ENCODE measurements at regions not wholly inside any gene's neighbourhood (a gene's known extent, or its start where the extent isn't known, plus 50 kb on each side); places are given as distances from the start of the nearest gene placed in this dataset.

- no peak for TF ChIP-seq Cebpa-rat (IDR thresholded peaks at IDR 0.05)
Observed at GRCh38 chr3:113094337-113095221, 103.8 kb downstream of the GTPBP8 start.

DNA sequence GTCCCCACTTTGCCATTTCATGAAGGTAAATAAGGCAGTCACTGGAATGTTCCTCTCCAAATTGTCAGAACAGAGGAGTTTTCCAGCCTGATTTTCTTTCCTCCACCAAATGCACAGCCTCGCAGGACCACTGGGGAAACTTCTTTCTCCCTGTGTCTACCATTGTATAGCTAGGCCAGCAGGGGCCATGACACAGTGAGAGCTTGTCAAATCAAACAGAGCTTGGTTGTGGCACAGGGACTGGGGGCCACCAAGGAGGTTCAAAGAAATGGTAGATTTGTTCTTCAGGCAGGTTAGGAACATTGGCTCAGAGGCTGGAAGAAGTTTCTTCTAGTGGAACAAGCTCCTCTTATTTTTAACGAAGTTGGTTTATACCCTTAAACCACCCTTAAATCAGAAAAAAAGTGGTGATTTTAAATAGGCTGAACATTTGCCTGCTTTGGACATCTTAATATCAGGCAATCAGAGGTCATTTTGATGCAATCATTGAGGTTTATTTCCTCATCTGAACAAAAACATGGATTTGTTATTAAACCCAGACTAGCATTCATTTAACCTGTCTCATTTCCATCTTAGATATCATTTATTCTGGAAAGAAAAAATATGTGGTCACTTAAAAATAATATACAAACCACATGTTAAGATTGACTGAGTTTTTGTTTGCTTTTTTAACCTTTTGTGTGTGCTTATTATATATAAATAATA is 105.6 kb downstream of the GTPBP8 start:
- Histone ChIP-seq H3K4me3 (no peak overlapping the region), H4K20me1 (no peaks in the 10 kb centered on the region), H3K9ac (no peak overlapping the region), H3K9me3 (no peaks in the 10 kb centered on the region; the same call in 1 of the 2 replicates), H3K27me3 (no peaks in the 10 kb centered on the region), H3K4me2 (no peak overlapping the region), H3K36me3 (no peaks in the 10 kb centered on the region), H3K4me1 (no peaks in the 10 kb centered on the region), H3K27ac (no peak overlapping the region)
- no peak for TF ChIP-seq Cebpa-rat (IDR thresholded peaks at IDR 0.05)

More at GRCh38 chr3:113094337-113095221, 103.8 kb downstream of the GTPBP8 start:
- H3K4me1 ChIP-seq: no peaks in the 10 kb centered on the region
- no peaks in the 10 kb centered on the region; the same call in 1 of the 2 replicates for H3K9me3 ChIP-seq
- no peak overlapping the region for H3K4me2 ChIP-seq
- no peak overlapping the region for H3K4me3 ChIP-seq
- H3K27ac ChIP-seq: no peak overlapping the region
- H3K27me3 ChIP-seq: no peaks in the 10 kb centered on the region
- H3K36me3 ChIP-seq: no peaks in the 10 kb centered on the region
- H4K20me1 ChIP-seq: no peaks in the 10 kb centered on the region
- H3K9ac ChIP-seq: no peak overlapping the region

DNA sequence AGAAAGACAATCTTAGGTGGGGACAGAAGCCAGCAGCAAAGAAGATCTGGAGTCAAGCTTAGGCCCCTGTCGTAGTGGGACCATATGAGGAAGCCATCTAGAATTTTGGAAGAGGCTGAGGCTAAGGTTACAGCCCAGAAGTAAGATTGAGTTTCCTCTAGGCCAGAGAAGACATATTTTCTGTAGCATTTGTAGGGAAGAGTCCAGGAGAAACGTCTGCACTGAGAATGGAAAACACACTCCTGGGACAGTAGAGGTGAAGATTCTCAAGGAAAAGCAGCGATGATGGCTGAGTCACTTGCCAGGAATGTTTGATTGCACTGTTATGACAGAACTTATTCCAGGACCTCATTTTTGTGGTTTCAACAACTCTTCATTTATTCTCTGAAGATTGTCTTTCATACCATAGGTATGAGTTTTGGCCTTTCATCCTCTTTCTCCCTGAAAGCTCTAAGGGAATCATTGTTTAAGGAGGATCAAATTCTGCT is 107.2 kb downstream of the GTPBP8 start:
- H3K27ac ChIP-seq: no peak overlapping the region
- no peaks in the 10 kb centered on the region for H4K20me1 ChIP-seq
- no peak overlapping the region for H3K4me2 ChIP-seq

GRCh38 chr3:113100063-113100462 is 109.3 kb downstream of the GTPBP8 start:
- H3K9me3 ChIP-seq: no peaks in the 10 kb centered on the region; the same call in 1 of the 2 replicates
- no peak overlapping the region for H3K27ac ChIP-seq
- no peaks in the 10 kb centered on the region for H3K36me3 ChIP-seq
- H3K4me1 ChIP-seq: no peaks in the 10 kb centered on the region
- no peaks in the 10 kb centered on the region for H4K20me1 ChIP-seq
- TF ChIP-seq Cebpa-rat (IDR thresholded peaks at IDR 0.05): no peak
- no peak overlapping the region for H3K9ac ChIP-seq
- no peak overlapping the region for H3K4me3 ChIP-seq
- H3K4me2 ChIP-seq: no peak overlapping the region
- no peaks in the 10 kb centered on the region for H3K27me3 ChIP-seq

More for the DNA sequence above, 107.2 kb downstream of the GTPBP8 start:
- Histone ChIP-seq H3K27me3 (no peaks in the 10 kb centered on the region), H3K4me1 (no peaks in the 10 kb centered on the region), H3K9me3 (no peaks in the 10 kb centered on the region; the same call in 1 of the 2 replicates), H3K4me3 (no peak overlapping the region), H3K36me3 (no peaks in the 10 kb centered on the region), H3K9ac (no peak overlapping the region)
- no peak for TF ChIP-seq Cebpa-rat (IDR thresholded peaks at IDR 0.05)

GRCh38 chr3:113103588-113103987 is 107.8 kb upstream of the BOC start:
- no peaks in the 10 kb centered on the region for H3K36me3 ChIP-seq
- no peak overlapping the region for H3K4me3 ChIP-seq
- no peak overlapping the region for H3K27ac ChIP-seq
- no peaks in the 10 kb centered on the region for H4K20me1 ChIP-seq
- no peak for TF ChIP-seq Cebpa-rat (IDR thresholded peaks at IDR 0.05)
- H3K4me1 ChIP-seq: no peaks in the 10 kb centered on the region
- H3K9me3 ChIP-seq: no peaks in the 10 kb centered on the region; the same call in 1 of the 2 replicates
- no peaks in the 10 kb centered on the region for H3K27me3 ChIP-seq
- H3K9ac ChIP-seq: no peak overlapping the region
- H3K4me2 ChIP-seq: no peak overlapping the region

DNA sequence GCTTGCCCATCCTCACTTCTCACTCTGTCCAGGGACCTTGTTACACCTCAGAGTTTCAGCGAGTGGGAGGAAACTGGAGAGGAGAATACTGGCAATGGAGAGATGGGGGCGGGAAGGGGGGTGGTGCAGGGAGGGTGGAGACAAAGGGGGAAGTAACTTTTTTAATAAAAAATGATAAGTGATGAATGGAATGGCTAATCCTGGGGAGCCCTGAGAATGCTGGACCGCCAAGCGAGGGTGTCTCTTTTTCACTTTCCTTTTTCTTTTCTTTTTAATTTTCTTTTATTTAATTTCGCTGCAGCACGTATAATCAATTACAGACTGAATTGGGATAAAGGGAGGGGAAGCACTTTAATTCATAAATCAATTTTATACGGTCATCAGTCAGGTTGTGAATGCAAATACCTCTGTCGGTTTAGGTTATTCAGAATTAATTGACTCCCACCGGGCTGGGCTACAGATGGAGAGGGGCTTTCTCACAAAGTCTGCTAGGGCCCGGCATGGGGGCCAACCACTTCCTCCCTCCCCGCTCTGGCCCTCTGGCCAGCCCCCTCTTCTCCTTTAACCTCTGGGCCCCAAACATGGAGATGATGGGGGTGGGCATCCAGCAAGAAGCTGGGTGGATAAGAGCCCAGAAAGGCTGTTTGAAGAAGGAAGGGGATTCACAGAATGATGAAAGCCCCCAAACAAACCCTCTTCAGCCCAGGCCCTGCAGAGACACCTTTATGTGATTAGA is 106.8 kb upstream of the BOC start:
- Histone ChIP-seq H3K27ac (no peak overlapping the region), H3K9me3 (no peaks in the 10 kb centered on the region; the same call in 1 of the 2 replicates), H3K4me1 (no peaks in the 10 kb centered on the region), H3K4me3 (no peak overlapping the region), H4K20me1 (no peaks in the 10 kb centered on the region), H3K27me3 (no peaks in the 10 kb centered on the region), H3K9ac (no peak overlapping the region), H3K36me3 (no peaks in the 10 kb centered on the region), H3K4me2 (no peak overlapping the region)
- no peak for TF ChIP-seq Cebpa-rat (IDR thresholded peaks at IDR 0.05)

GRCh38 chr3:113105093-113105449 is 106.3 kb upstream of the BOC start:
- no peaks in the 10 kb centered on the region for H3K9me3 ChIP-seq
- H4K20me1 ChIP-seq: no peaks in the 10 kb centered on the region
- H3K36me3 ChIP-seq: no peaks in the 10 kb centered on the region
- TF ChIP-seq Cebpa-rat (IDR thresholded peaks at IDR 0.05): no peak
- no peak overlapping the region for H3K9ac ChIP-seq
- no peaks in the 10 kb centered on the region for H3K4me1 ChIP-seq
- H3K4me3 ChIP-seq: no peak overlapping the region
- H3K27me3 ChIP-seq: no peaks in the 10 kb centered on the region
- H3K27ac ChIP-seq: no peak overlapping the region
- H3K4me2 ChIP-seq: no peak overlapping the region

- Histone ChIP-seq H3K27ac (no peak overlapping the region), H3K4me2 (no peak overlapping the region; the same call in 1 of the 2 replicates)
Observed at GRCh38 chr3:113105966-113106660, 105.2 kb upstream of the BOC start.

GRCh38 chr3:113110267-113110666 is 101.1 kb upstream of the BOC start:
- H3K9me3 ChIP-seq: no peaks in the 10 kb centered on the region
- no peak overlapping the region for H3K27ac ChIP-seq
- H4K20me1 ChIP-seq: no peaks in the 10 kb centered on the region
- H3K4me2 ChIP-seq: no peak overlapping the region
- no peaks in the 10 kb centered on the region for H3K36me3 ChIP-seq
- no peak for TF ChIP-seq Cebpa-rat (IDR thresholded peaks at IDR 0.05)
- no peak overlapping the region for H3K9ac ChIP-seq
- no peaks in the 10 kb centered on the region for H3K27me3 ChIP-seq
- H3K4me3 ChIP-seq: no peak overlapping the region
- no peaks in the 10 kb centered on the region for H3K4me1 ChIP-seq

More at GRCh38 chr3:113105966-113106660, 105.2 kb upstream of the BOC start:
- H3K4me3 ChIP-seq: no peak overlapping the region
- no peaks in the 10 kb centered on the region for H4K20me1 ChIP-seq
- no peak overlapping the region for H3K9ac ChIP-seq
- TF ChIP-seq Cebpa-rat (IDR thresholded peaks at IDR 0.05): no peak
- no peaks in the 10 kb centered on the region for H3K27me3 ChIP-seq
- H3K36me3 ChIP-seq: no peaks in the 10 kb centered on the region
- H3K9me3 ChIP-seq: no peaks in the 10 kb centered on the region
- no peaks in the 10 kb centered on the region for H3K4me1 ChIP-seq
